ENCODE measurements at regions not wholly inside any gene's neighbourhood (a gene's known extent, or its start where the extent isn't known, plus 50 kb on each side); places are given as distances from the start of the nearest gene placed in this dataset.

- TF ChIP-seq POLR2A (IDR thresholded peaks at IDR 0.05; ENCODE audit: low read length) (no peak), GATA1 (IDR thresholded peaks at IDR 0.05; ENCODE audit: low read depth, low read length) (no peak)
Observed at GRCh38 chr5:179484761-179485160, 65.6 kb upstream of the RUFY1 start.
